ENCODE measurements at regions not wholly inside any gene's neighbourhood (a gene's known extent, or its start where the extent isn't known, plus 50 kb on each side); places are given as distances from the start of the nearest gene placed in this dataset.

DNA sequence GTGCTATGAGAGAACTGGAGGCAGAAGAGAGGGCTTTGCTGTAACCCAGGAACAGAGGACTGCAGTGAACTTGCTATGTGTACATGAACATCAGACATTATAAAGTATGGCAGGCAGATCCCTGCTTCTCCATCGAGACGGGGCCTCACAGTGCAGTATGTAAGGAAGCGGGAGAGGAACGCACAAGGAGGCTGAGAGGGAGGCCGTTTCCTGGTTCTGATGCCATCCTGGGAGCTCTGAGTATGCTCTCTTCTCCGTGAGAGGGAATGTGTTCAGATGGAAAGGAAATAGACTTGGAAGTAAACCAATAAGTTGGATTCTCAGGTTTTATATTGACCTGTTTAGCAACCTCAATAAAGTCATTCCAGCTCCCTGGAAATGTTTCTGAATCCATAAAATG is 101.8 kb downstream of the ALDH8A1 start:
- H3K27me3 Mint-ChIP-seq (ENCODE audit: unreplicated experiment), result no peaks in the 10 kb centered on the region
- BruUV-seq (replicated peaks), result no TSS peak
- H3K36me3 Mint-ChIP-seq (ENCODE audit: insufficient read depth, unreplicated experiment), result no peaks in the 10 kb centered on the region
- DNase-seq, result no peak
- no peaks in the 10 kb centered on the region for H3K9me3 Mint-ChIP-seq (ENCODE audit: low read depth, unreplicated experiment)
- TF ChIP-seq, protein P1, sequence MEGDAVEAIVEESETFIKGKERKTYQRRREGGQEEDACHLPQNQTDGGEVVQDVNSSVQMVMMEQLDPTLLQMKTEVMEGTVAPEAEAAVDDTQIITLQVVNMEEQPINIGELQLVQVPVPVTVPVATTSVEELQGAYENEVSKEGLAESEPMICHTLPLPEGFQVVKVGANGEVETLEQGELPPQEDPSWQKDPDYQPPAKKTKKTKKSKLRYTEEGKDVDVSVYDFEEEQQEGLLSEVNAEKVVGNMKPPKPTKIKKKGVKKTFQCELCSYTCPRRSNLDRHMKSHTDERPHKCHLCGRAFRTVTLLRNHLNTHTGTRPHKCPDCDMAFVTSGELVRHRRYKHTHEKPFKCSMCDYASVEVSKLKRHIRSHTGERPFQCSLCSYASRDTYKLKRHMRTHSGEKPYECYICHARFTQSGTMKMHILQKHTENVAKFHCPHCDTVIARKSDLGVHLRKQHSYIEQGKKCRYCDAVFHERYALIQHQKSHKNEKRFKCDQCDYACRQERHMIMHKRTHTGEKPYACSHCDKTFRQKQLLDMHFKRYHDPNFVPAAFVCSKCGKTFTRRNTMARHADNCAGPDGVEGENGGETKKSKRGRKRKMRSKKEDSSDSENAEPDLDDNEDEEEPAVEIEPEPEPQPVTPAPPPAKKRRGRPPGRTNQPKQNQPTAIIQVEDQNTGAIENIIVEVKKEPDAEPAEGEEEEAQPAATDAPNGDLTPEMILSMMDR (IDR thresholded peaks at IDR 0.05; ENCODE audit: unreplicated experiment), result no peak
- CTCF ChIA-PET, result no interaction called here
- intact Hi-C loops (cut with micrococcal nuclease; ENCODE audit: unreplicated experiment), result no loop called here
- no peaks in the 10 kb centered on the region for H3K4me1 Mint-ChIP-seq (ENCODE audit: low read depth, unreplicated experiment)
- no peak overlapping the region for H3K4me3 Mint-ChIP-seq (ENCODE audit: low read depth, unreplicated experiment)
- H3K27ac Mint-ChIP-seq (ENCODE audit: unreplicated experiment), result no peak overlapping the region

DNA sequence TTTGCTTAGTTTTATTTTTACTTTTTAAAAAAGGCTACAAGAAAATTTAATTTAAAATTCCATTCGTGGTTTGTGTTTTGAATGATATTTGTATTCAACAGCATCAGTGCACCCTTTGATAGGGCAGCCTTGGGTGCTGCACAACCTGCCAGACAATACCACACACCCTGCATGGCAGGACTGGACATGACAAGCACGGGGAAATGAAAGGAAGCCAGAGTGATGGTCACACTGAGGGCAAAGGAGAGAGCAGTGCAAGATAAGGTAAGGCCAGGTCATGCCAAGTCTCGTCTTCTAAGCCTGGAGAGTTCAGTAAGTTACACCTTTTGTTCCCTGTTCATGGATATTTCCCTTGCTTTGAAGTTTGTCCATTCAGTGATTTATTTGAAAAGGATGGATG is 103.0 kb downstream of the ALDH8A1 start:
- Mint-ChIP-seq H3K27me3 (ENCODE audit: unreplicated experiment) (no peaks in the 10 kb centered on the region), H3K4me3 (ENCODE audit: low read depth, unreplicated experiment) (no peak overlapping the region), H3K27ac (ENCODE audit: unreplicated experiment) (no peak overlapping the region), H3K9me3 (ENCODE audit: low read depth, unreplicated experiment) (no peaks in the 10 kb centered on the region), H3K4me1 (ENCODE audit: low read depth, unreplicated experiment) (no peaks in the 10 kb centered on the region), H3K36me3 (ENCODE audit: insufficient read depth, unreplicated experiment) (no peaks in the 10 kb centered on the region)
- CTCF ChIA-PET, result no interaction called here
- intact Hi-C loops (cut with micrococcal nuclease; ENCODE audit: unreplicated experiment), result no loop called here
- BruUV-seq (replicated peaks), result no TSS peak
- TF ChIP-seq, protein P1 (IDR thresholded peaks at IDR 0.05; ENCODE audit: unreplicated experiment), result no peak
- DNase-seq, result no peak

DNA sequence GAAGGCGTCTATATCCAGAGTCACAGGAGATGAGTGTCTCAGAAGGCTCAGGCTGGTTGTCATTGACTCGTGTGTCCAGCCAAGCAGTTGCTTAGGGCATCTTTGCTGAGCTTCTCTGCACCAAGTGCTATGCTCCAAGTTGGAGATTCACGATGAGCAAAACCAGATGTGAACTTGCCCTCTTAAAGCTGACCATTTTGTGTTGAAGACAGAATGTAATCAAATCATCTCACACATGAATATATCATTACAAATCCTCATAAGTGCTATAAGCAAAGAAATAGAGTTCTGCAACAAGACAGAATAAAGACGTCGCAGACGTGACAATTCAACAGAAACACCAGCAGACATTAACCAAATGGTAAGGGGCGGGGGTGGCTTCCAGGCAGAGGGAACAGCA is 103.9 kb downstream of the ALDH8A1 start:
- no peak overlapping the region for H3K4me3 Mint-ChIP-seq (ENCODE audit: low read depth, unreplicated experiment)
- TF ChIP-seq, protein P1 (IDR thresholded peaks at IDR 0.05; ENCODE audit: unreplicated experiment), result no peak

DNA sequence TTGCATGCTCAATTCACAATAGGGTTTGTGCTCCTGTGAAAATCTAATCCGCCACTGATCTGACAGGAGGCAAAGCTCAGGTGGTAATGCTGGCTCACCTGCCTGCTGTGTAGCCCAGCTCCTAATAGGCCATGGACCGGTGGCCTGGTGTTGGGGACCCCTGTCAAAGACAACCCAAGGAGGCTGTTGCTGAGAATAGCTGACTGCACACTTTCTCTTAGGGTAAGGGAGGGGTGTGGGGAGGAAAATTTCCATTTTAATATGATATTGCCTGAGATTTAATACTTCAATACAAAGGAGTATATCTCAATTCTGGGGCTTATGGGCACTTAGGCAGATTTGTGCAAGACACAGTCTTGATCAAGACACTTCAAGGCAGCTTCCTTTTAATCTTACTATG is 105.8 kb downstream of the ALDH8A1 start:
- Mint-ChIP-seq H3K27me3 (ENCODE audit: unreplicated experiment) (no peaks in the 10 kb centered on the region), H3K36me3 (ENCODE audit: insufficient read depth, unreplicated experiment) (no peaks in the 10 kb centered on the region), H3K4me3 (ENCODE audit: low read depth, unreplicated experiment) (no peak overlapping the region), H3K27ac (ENCODE audit: unreplicated experiment) (no peak overlapping the region), H3K4me1 (ENCODE audit: low read depth, unreplicated experiment) (peaks cover 10% of the 10 kb centered on the region), H3K9me3 (ENCODE audit: low read depth, unreplicated experiment) (no peaks in the 10 kb centered on the region)
- no TSS peak for BruUV-seq (replicated peaks)
- CTCF ChIA-PET, result no interaction called here
- DNase-seq, result no peak
- TF ChIP-seq, protein P1 (IDR thresholded peaks at IDR 0.05; ENCODE audit: unreplicated experiment), result no peak
- intact Hi-C loops (cut with micrococcal nuclease; ENCODE audit: unreplicated experiment), result no loop called here

More for the DNA sequence above, 103.9 kb downstream of the ALDH8A1 start:
- no peaks in the 10 kb centered on the region for H3K27me3 Mint-ChIP-seq (ENCODE audit: unreplicated experiment)
- H3K27ac Mint-ChIP-seq (ENCODE audit: unreplicated experiment), result no peak overlapping the region
- H3K9me3 Mint-ChIP-seq (ENCODE audit: low read depth, unreplicated experiment), result no peaks in the 10 kb centered on the region
- intact Hi-C loops (cut with micrococcal nuclease; ENCODE audit: unreplicated experiment), result no loop called here
- CTCF ChIA-PET, result no interaction called here
- no TSS peak for BruUV-seq (replicated peaks)
- H3K4me1 Mint-ChIP-seq (ENCODE audit: low read depth, unreplicated experiment), result no peaks in the 10 kb centered on the region
- H3K36me3 Mint-ChIP-seq (ENCODE audit: insufficient read depth, unreplicated experiment), result no peaks in the 10 kb centered on the region
- DNase-seq, result no peak
